NB4 (cell line): ENCODE measurements at regions not wholly inside any gene's neighbourhood (a gene's known extent, or its start where the extent isn't known, plus 50 kb on each side); places are given as distances from the start of the nearest gene placed in this dataset.
"Not testable (repeated sequence)": the region's sequence is repeated elsewhere in the genome, so short reads cannot be mapped to it uniquely, and the experiment has no call there.

ENCODE experiments used
- DNase-seq: peaks from one replicate; pipeline ENCODE4 v3.0.0; 2010; ENCODE audit warnings: low read depth
- H3K4me3 ChIP-seq: one replicate; pipeline ENCODE4 v1.5.1; 2011; ENCODE audit warnings: mild to moderate bottlenecking, low read depth, low read length, moderate library complexity
- CTCF ChIP-seq: IDR thresholded peaks from one replicate; pipeline ENCODE4 v1.5.1; 2012; ENCODE audit warnings: low read depth, low read length
- MAX ChIP-seq: IDR thresholded peaks from 2 replicates; pipeline ENCODE4 v1.6.1; 2011; ENCODE audit warnings: low read depth, low read length
- MYC ChIP-seq: IDR thresholded peaks from 2 replicates; pipeline ENCODE4 v1.6.1; 2011; ENCODE audit warnings: low read depth, low read length
- POLR2A ChIP-seq: IDR thresholded peaks from 2 replicates; pipeline ENCODE4 v1.6.1; 2011; ENCODE audit warnings: mild to moderate bottlenecking; ENCODE audit not compliant: insufficient read length; ENCODE audit errors: extremely low read depth

- DNase-seq: no peak
- no peak overlapping the region for H3K4me3 ChIP-seq
- TF ChIP-seq MYC (no peak), POLR2A (no peak), MAX (no peak)
These were observed 108.2 kb upstream of the LOC128125822 start for GRCh38 chr6:63464060-63464459.

GRCh38 chr6:63465750-63466149 is 106.5 kb upstream of the LOC128125822 start:
- DNase-seq: no peak
- H3K4me3 ChIP-seq: no peak overlapping the region
- no peak for TF ChIP-seq CTCF
- no peak for TF ChIP-seq MYC
- TF ChIP-seq POLR2A: no peak
- no peak for TF ChIP-seq MAX

GRCh38 chr6:63466242-63466733 is 106.0 kb upstream of the LOC128125822 start:
- no peak overlapping the region for H3K4me3 ChIP-seq
- no peak for DNase-seq

GRCh38 chr6:63467247-63467954 is 104.9 kb upstream of the LOC128125822 start:
- no peak overlapping the region for H3K4me3 ChIP-seq
- DNase-seq: no peak
- TF ChIP-seq MAX: no peak
- no peak for TF ChIP-seq MYC
- TF ChIP-seq POLR2A: no peak
- TF ChIP-seq CTCF: no peak

More at GRCh38 chr6:63466242-63466733, 106.0 kb upstream of the LOC128125822 start:
- no peak for TF ChIP-seq MAX
- no peak for TF ChIP-seq MYC
- no peak for TF ChIP-seq CTCF
- no peak for TF ChIP-seq POLR2A

- DNase-seq, H3K4me3 ChIP-seq: not testable (repeated sequence)
These were observed 101.1 kb upstream of the LOC128125822 start for GRCh38 chr6:63471145-63471544.

- no peak for TF ChIP-seq MYC
- no peak for TF ChIP-seq MAX
- TF ChIP-seq POLR2A: no peak
- TF ChIP-seq CTCF: no peak
- no peak for DNase-seq
- H3K4me3 ChIP-seq: no peak overlapping the region
These were observed 100.6 kb upstream of the LOC128125822 start for GRCh38 chr6:63471654-63472053.

GRCh38 chr6:63475707-63476106 is 96.6 kb upstream of the LOC128125822 start:
- DNase-seq: no peak
- H3K4me3 ChIP-seq: no peak overlapping the region
- no peak for TF ChIP-seq POLR2A
- TF ChIP-seq MAX: no peak
- no peak for TF ChIP-seq CTCF
- no peak for TF ChIP-seq MYC
